ENCODE measurements at regions not wholly inside any gene's neighbourhood (a gene's known extent, or its start where the extent isn't known, plus 50 kb on each side); places are given as distances from the start of the nearest gene placed in this dataset.
A peak's percentile ranks its signal among the peaks of the same experiment; 100 is the strongest.

DNA sequence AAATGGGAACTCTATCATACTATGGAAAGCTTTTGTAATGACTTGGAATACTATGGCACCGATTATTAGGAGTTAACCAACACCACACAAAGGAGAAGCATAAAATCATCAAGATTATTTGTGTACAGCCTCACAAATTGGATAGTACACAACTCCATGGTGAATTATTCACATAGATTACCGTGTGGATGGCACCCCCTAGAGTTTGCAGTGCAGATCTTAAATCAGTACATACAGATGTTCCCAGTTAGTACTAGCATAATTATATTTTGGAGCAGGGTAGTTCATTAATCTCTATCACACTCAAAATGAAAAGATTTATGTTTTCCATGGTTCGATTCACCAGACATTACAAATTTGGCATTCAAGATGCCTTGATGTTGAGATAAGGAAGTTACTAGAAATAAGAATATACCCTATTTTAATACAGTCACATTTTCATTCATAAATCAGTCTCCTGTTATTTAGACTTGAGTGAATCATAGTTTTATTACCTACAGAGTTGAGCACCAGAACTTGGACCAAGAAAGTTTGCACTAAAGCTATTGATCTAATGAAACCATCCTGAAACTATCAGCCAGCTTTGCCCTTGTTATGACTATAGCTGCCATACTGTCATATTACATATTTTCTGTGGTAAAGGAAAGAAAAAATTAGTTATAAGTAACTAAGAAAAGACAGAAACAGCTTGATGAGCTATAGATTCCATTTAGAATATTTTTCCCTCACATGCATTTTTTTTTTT lies 531.8 kb downstream of the GLUD2 start:
- Histone ChIP-seq H3K79me2 (ENCODE audit: control insufficient read depth, insufficient read depth, low read length) (no peaks in the 10 kb centered on the region), H3K27me3 (replicated peaks in 1 of 2; ENCODE audit: control insufficient read depth in 2 of 2, insufficient read depth in 2 of 2, low read length in 1 of 2) (no peaks in the 10 kb centered on the region), H3K27ac (ENCODE audit: control insufficient read depth, insufficient read depth) (no peak overlapping the region), H3K4me3 (no peak overlapping the region), H3K4me2 (ENCODE audit: control insufficient read depth, insufficient read depth) (no peak overlapping the region), H3K9ac (ENCODE audit: control insufficient read depth, insufficient read depth, low read length) (no peak overlapping the region), H4K20me1 (ENCODE audit: control insufficient read depth, insufficient read depth) (no peaks in the 10 kb centered on the region), H3K4me1 (ENCODE audit: control insufficient read depth, insufficient read depth, low read length) (no peaks in the 10 kb centered on the region), H3K36me3 (ENCODE audit: control insufficient read depth in 2 of 2, insufficient read depth in 2 of 2, low read length in 1 of 2) (no peaks in the 10 kb centered on the region), H3K9me3 (replicated peaks; ENCODE audit: control insufficient read depth, insufficient read depth, low read length) (no peaks in the 10 kb centered on the region), H2AFZ (ENCODE audit: control insufficient read depth, low read depth, low read length) (no peak overlapping the region)
- 4% methylated on average over 3 of the region's 3 CpGs for WGBS (ENCODE audit: insufficient coverage, insufficient replicate concordance, low lambda C conversion rate, missing lambda C conversion rate)
- no peak for FAIRE-seq
- ChIA-PET POLR2A (no interaction called here), CTCF (interaction anchor here (0.6 to 2.8 kb wide), 9 partner anchors 12 to 924 kb away, joined by 3 to 20 read pairs (median 3); no protein-coding TSS in a partner anchor), RAD21 (ENCODE audit: unreplicated experiment) (interaction anchor here (0.6 to 1.1 kb wide), 3 partner anchors 607 to 1594 kb away, joined by 3 to 6 read pairs (median 3); no protein-coding TSS in a partner anchor), SMC1A (ENCODE audit: uncharacterized antibody, unreplicated experiment) (interaction anchor here (0.6 to 1.0 kb wide), 6 partner anchors 38 to 789 kb away, joined by 3 to 7 read pairs (median 6); no protein-coding TSS in a partner anchor)
- intact Hi-C loops (cut with micrococcal nuclease; ENCODE audit: unreplicated experiment) = loop anchor here (2.0 to 5.0 kb wide), 3 partner anchors 257 to 788 kb away; no protein-coding TSS in a partner anchor
- ATAC-seq = peak; percentile 92
- in situ Hi-C loops (cut with MboI) = loop anchor here (5.0 to 25.0 kb wide), 2 partner anchors 787 to 1067 kb away; no protein-coding TSS in a partner anchor
- TF ChIP-seq SRF (IDR thresholded peaks at IDR 0.05; ENCODE audit: low read depth in 2 of 2, low read length in 2 of 2) (no peak), RAD21 (IDR thresholded peaks at IDR 0.05; ENCODE audit: insufficient read depth, low read depth, low read length) (peak; percentile 74), SMC3 (IDR thresholded peaks at IDR 0.05; ENCODE audit: borderline replicate concordance, low read length) (peak; percentile 66; the same call in 1 of the 2 replicates), RCOR1 (conservative IDR thresholded peaks at IDR 0.05; ENCODE audit: low read depth, low read length) (no peak)
- TF ChIP-seq, protein P1, sequence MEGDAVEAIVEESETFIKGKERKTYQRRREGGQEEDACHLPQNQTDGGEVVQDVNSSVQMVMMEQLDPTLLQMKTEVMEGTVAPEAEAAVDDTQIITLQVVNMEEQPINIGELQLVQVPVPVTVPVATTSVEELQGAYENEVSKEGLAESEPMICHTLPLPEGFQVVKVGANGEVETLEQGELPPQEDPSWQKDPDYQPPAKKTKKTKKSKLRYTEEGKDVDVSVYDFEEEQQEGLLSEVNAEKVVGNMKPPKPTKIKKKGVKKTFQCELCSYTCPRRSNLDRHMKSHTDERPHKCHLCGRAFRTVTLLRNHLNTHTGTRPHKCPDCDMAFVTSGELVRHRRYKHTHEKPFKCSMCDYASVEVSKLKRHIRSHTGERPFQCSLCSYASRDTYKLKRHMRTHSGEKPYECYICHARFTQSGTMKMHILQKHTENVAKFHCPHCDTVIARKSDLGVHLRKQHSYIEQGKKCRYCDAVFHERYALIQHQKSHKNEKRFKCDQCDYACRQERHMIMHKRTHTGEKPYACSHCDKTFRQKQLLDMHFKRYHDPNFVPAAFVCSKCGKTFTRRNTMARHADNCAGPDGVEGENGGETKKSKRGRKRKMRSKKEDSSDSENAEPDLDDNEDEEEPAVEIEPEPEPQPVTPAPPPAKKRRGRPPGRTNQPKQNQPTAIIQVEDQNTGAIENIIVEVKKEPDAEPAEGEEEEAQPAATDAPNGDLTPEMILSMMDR (IDR thresholded peaks at IDR 0.05 in 2 of 3, conservative IDR thresholded peaks at IDR 0.05 in 1 of 3; ENCODE audit: control insufficient read depth in 2 of 3, extremely low read depth in 1 of 3, insufficient read depth in 1 of 3, low read depth in 3 of 3, low read length in 3 of 3) = peak; percentile 44 to 54 (median 51); a peak in 5 of 6 replicates
- TF ChIP-seq, protein P2, sequence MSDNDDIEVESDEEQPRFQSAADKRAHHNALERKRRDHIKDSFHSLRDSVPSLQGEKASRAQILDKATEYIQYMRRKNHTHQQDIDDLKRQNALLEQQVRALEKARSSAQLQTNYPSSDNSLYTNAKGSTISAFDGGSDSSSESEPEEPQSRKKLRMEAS (IDR thresholded peaks at IDR 0.05; ENCODE audit: low read depth, low read length) = no peak
- peak; percentile 4 for DNase-seq (ENCODE audit: low read depth, low spot score)
- no TSS peak for BruUV-seq (replicated peaks)

Measured in GM12878 (cell line).